Hematopoietic multipotent progenitor cell treated with erythropoietin and hydrocortisone succinate and interleukin-3 and kit ligand, for 4 days (in vitro differentiated cells): ENCODE measurements at regions not wholly inside any gene's neighbourhood (a gene's known extent, or its start where the extent isn't known, plus 50 kb on each side); places are given as distances from the start of the nearest gene placed in this dataset.

ENCODE experiments used
- DNase-seq: peaks from one replicate; pipeline ENCODE4 v3.0.0-alpha.2; 2015

DNA sequence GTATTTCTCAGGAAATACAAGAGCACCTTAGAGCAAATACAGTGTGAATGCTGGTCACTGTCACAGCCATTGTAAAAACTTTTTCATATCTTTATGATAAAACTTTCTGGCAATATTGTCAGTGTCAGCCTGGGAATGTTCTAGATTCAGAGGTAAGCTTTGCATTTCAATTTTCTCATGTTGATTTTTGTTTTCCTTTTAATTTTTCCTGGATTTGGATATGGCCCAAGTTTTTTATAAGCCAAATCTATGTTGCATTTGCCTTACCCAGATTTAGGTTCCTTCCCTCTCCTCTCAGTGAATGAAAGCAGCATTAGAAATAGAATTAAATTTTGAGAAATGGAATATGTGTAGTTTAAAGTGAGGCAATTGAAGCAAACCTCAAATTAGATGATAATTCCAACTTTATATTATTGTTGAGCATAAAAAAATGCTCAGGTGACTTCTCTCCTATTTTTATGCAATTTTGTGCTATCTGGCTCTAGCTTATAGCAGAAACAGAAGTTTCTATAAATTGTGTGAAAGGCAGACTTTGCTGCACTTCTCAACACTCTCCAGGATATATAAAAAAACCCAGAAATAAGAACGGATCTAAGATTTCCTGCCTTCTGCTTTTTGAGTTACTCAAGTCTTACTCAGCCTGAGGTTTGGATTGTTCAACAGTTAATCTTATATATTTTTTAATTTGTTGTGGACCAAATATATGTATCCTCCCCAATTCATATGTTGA, 368.2 kb upstream of the PRICKLE1 start:
- DNase-seq: no peak

DNA sequence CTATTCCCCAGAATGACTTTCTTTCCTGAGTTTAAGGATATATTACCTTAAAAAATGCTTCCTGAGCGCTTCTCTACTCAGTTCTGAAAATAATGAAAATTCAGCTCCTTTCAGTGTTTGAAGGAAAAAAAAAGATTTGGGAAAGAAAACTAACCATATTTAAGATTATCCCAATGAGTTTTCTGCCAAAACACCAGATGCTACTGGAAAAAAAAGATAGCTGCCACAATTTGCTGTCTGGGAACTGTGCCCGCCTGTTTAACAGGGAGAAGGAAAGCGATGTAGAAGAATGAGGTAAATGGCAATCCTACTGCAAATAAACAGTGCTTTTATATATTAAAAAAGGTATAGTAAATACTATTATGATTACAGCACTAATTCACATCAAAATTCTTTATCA, 367.6 kb upstream of the PRICKLE1 start:
- no peak for DNase-seq

DNA sequence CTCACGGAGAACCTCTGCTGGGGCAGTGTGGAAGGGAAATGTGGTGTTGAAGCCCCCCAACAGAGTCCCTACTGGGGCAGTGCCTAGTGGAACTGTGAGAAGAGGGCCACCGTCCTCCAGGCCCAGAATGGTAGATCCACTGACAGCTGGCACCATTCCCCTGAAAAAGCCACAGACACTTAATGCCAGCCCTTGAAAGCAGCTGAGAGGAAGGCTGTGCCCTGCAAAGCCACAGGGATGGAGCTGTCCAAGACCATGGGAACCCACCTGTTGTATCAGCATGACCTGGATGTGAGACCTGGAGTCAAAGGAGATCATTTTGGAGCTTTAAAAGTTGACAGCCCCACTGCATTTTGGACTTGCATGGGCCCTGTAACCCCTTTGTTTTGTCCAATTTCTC, 363.5 kb upstream of the PRICKLE1 start:
- no peak for DNase-seq

DNA sequence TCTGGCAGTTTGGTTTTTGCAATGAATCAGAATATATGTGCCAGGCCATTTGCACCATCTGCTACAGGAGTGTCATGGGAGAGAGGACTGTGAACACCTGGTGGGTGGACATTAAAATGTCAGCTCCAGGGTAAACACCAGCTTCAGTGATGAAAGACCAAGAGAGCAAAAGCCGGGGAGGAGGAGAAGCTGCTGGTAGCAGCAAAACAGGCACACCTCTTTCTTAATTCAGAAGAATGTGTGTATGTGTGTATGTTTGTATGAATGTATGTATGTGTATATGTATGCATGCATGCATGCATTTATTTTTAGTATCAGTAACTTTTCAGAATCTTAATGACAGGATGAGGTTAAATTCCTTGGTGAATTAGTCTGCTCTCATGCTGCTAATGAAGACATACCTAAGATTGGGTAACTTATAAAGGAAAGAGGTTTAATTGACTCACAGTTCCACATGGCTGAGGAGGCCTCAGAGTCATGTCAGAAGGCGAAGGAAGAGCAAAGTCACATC, 357.4 kb upstream of the PRICKLE1 start:
- DNase-seq: no peak

GRCh38 chr12:42945927-42946326, 356.4 kb upstream of the PRICKLE1 start:
- no peak for DNase-seq

DNA sequence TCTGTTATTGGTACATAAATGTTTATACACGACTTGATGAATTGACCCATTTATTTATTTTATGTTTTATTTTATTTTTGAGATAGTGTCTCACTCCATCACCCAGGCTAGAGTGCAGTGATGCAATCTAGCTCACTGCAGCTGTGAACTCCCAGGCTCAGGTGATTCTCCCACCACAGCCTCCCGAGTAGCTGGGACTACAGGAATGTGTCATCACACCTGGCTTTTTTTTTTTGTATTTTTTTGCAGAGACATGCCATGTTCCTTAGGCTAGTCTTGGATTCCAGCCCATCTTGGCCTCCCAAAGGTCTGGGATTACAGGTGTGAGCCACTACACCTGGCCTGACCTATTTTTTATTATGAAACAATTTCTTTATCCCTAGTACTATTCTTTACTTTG, 355.0 kb upstream of the PRICKLE1 start:
- no peak for DNase-seq

- no peak for DNase-seq
Observed at GRCh38 chr12:42936991-42937390, 347.4 kb upstream of the PRICKLE1 start.

DNA sequence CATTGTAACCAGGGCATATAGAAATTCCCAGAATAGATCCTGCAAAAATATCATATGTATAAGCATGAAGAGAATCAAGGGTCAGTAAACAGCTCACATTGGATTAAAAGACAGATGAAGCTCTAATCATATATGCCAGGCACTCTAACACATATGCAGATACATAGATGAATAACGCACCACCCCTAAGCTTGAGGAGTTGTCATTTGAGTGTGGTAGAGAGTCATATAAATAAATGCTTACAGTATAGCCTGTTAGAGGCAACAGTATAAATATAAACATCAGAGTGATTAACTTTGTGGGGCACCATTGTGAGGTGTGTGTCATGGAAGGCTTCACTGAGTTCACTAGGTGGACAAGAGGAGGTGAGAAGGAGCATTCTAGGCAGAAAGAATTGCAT, 346.7 kb upstream of the PRICKLE1 start:
- DNase-seq: no peak

GRCh38 chr12:42935756-42936155, 346.2 kb upstream of the PRICKLE1 start:
- DNase-seq: no peak

GRCh38 chr12:42935090-42935489, 345.5 kb upstream of the PRICKLE1 start:
- DNase-seq: no peak

- no peak for DNase-seq
Observed at GRCh38 chr12:42933461-42934081, 344.0 kb upstream of the PRICKLE1 start.

- no peak for DNase-seq
Observed at GRCh38 chr12:42932936-42933335, 343.4 kb upstream of the PRICKLE1 start.

- no peak for DNase-seq
Observed at GRCh38 chr12:42926232-42926631, 336.7 kb upstream of the PRICKLE1 start.

DNA sequence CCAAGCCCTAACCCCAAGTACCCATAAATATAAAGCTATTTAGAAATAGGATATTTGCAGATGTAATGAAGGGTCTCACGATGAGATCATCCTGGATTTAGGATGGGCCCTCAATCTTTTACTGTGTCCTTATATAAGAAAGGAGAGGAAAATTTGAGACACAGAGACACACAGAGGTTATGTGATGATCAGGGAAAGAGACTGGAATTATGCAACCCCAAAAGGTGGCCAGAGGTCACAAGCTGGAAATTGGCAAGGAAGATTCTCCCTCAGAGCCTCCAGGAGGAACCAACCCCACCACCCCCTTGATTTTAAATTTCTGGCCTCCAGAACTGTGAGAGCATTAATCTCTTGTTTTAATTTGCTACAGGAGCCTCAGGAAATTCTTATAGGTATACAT, 334.9 kb upstream of the PRICKLE1 start:
- DNase-seq: no peak

- DNase-seq: no peak
Observed at GRCh38 chr12:42923583-42923982, 334.0 kb upstream of the PRICKLE1 start.

DNA sequence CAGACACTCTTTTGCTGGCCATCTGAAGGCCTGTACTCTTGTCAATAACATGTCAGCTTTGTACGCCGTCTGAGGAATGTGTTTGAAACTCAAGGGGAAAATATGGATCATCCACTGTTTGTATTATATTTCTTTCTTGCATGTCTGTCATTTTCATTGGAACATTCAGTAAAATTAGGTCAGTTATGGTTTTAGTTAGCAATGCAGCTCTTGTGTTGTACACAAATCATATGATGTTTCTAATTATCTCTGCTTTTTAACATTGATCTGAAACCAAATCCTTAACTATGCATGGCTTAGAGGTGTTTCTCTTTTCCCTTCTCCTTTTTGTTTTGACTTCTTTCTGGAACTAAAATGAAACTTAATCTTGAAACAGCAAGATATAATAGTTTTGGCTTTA, 333.6 kb upstream of the PRICKLE1 start:
- no peak for DNase-seq

DNA sequence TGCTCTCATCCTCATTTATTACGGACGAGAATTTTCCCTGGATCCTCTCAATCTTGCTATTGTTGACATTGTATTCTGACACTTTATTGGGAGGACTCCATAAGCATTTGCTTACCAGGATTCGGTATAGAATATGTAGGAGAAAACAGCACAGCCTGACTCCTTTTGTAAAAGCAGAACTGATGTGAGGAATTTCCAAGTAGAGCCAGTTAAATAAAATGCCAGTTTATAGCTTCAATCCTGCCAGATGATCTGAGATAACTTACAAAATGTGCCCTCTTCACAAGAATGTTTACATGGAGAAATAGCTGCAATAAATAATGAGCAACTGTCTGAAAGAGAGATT, 332.9 kb upstream of the PRICKLE1 start:
- no peak for DNase-seq

- DNase-seq: no peak
Observed at GRCh38 chr12:42921741-42922504, 332.4 kb upstream of the PRICKLE1 start.

GRCh38 chr12:42919691-42920090, 330.1 kb upstream of the PRICKLE1 start:
- no peak for DNase-seq

GRCh38 chr12:42918443-42918842, 328.9 kb upstream of the PRICKLE1 start:
- DNase-seq: no peak

DNA sequence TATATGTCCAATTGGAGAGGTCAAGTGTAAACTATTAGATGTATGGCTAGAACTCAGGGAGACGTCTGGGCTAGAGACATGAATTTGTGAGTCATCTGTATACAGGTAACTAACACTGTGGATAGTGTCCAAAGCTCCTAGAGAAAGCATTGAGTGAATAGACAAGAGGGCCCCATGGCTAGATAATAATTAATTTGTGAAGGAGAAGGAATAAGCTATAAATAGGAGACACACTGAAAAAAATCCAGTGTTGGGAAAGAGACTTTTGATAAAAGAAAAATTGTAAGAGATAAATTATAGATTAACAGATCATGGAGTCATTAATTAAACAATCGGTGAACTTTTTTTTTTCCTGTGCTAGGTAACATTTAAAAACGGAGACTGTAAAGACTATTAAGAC, 326.6 kb upstream of the PRICKLE1 start:
- DNase-seq: no peak

GRCh38 chr12:42915426-42915825, 325.9 kb upstream of the PRICKLE1 start:
- no peak for DNase-seq

DNA sequence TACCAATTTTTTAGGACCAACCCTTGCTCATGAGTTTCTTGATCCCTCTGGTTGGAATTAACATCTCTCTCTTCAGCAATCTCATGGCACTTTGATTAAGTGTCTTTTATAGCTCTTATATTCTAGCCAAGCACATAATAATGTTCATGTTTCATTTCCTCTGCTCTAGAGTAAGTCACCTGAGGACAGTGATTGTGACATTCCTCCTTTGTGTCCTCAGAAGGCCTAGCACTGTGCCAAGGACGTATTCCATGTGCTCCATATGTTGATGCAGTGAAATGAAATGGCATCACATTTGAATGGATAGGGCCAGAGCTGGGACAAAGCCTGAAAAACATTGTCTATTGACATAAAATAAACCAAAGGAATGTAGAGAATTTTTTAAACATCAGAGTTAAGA, 322.8 kb upstream of the PRICKLE1 start:
- no peak for DNase-seq

DNA sequence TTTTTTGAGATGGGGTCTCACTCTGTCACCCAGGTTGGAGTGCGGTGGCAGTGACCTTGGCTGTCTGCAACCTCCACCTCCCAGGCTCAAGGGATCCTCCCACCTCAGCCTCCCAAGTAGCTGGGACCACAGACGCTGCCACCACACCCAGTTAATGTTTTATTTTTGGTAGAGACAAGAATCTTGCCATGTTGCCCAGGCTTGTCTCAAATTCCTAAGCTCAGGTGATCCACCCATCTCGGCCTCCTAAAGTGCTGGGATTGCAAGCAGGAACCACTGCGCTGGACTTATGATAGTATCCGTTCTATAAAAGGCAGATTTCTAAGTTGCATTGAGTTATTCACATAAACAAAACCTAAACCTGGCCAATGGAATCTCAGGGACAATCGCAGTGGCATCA, 321.1 kb upstream of the PRICKLE1 start:
- no peak for DNase-seq
